Endothelial cell of umbilical vein (primary cell): ENCODE measurements at regions not wholly inside any gene's neighbourhood (a gene's known extent, or its start where the extent isn't known, plus 50 kb on each side); places are given as distances from the start of the nearest gene placed in this dataset.
A peak's percentile ranks its signal among the peaks of the same experiment; 100 is the strongest.

Experiments used
- BruUV-seq: library from RNA; stranded (reverse); fragments of 400-500 nt; replicated peaks from 2 replicates; lab custom pipeline; 2021; lab: Mats Ljungman, UMichigan
- CTCF ChIA-PET: fragments of 300-600, 350-600 bp; sonication (Branson Sonifier 250); formaldehyde crosslinking; loops from one replicate; lab custom pipeline; 2021; ENCODE audit warnings: antibody characterized with exemption, inconsistent platforms; lab: Charles Lee
- POLR2A ChIA-PET: fragments of 300-600, 350-600 bp; sonication (Branson Sonifier 250); formaldehyde crosslinking; loops from one replicate; lab custom pipeline; 2021; ENCODE audit warnings: antibody characterized with exemption, inconsistent platforms; lab: Charles Lee
- DNase-seq: peaks from one replicate; pipeline ENCODE4 v3.0.0-alpha.2; 2011; ENCODE audit warnings: low read depth, low spot score
- FAIRE-seq: peaks from 2 replicates; lab custom pipeline; 2011; peaks lifted over from hg19 to GRCh38; lab: Jason Lieb, UNC
- H2AFZ ChIP-seq: 2 replicates; pipeline ENCODE4 v1.6.0; 2012; ENCODE audit warnings: low read depth, low read length, control low read depth, inconsistent platforms
- H3K27ac ChIP-seq: 2 replicates; pipeline ENCODE4 v1.5.1; 2011; ENCODE audit warnings: low read depth, mild to moderate bottlenecking, control low read depth, low read length, moderate library complexity; ENCODE audit not compliant: insufficient read depth
- H3K27me3 ChIP-seq, 2 experiments: 2 replicates each; pipeline versions ENCODE4 v1.6.0 to v1.6.1; 2011; ENCODE audit warnings: low read length in 2 of 2, mixed read lengths in 1 of 2; ENCODE audit not compliant: control insufficient read depth in 2 of 2, insufficient read depth in 2 of 2
- H3K36me3 ChIP-seq, 2 experiments: 2 replicates in 1 of 2; 3 replicates in 1 of 2; pipeline ENCODE4 v1.5.1; 2011; ENCODE audit warnings: low read length in 2 of 2, mild to moderate bottlenecking in 1 of 2, moderate library complexity in 1 of 2; ENCODE audit not compliant: control insufficient read depth in 2 of 2, insufficient read depth in 2 of 2; ENCODE audit errors: extremely low read depth in 1 of 2
- H3K4me1 ChIP-seq: 3 replicates; pipeline ENCODE4 v1.5.1; 2011; ENCODE audit warnings: mild to moderate bottlenecking, low read length; ENCODE audit not compliant: control insufficient read depth, insufficient read depth; ENCODE audit errors: extremely low read depth
- H3K4me2 ChIP-seq: 2 replicates; pipeline ENCODE4 v1.6.1; 2011; ENCODE audit warnings: low read length, control low read depth, mixed read lengths; ENCODE audit not compliant: insufficient read depth
- H3K4me3 ChIP-seq, 3 experiments: fragments of 200-600 bp in 1 of 3; sonication (generic), shearing (Covaris generic) in 1 of 3; replicated peaks in 1 of 3; 2 replicates each; pipeline ENCODE4 v1.5.1; 2011 to 2016; ENCODE audit warnings: control low read depth in 3 of 3, low read length in 3 of 3, mild to moderate bottlenecking in 2 of 3, inconsistent platforms in 1 of 3, low read depth in 1 of 3, moderate library complexity in 1 of 3; ENCODE audit not compliant: insufficient read depth in 1 of 3
- H3K79me2 ChIP-seq: 2 replicates; pipeline ENCODE4 v1.6.0; 2012; ENCODE audit warnings: low read length, inconsistent platforms; ENCODE audit not compliant: control insufficient read depth, insufficient read depth
- H3K9ac ChIP-seq: replicated peaks from 2 replicates; pipeline ENCODE3; 2011; ENCODE audit warnings: low read length, control low read depth; ENCODE audit not compliant: insufficient read depth; ENCODE audit errors: extremely low read depth
- H3K9me1 ChIP-seq: replicated peaks from 3 replicates; pipeline ENCODE4 v1.6.0; 2011; ENCODE audit warnings: mild to moderate bottlenecking, low read length; ENCODE audit not compliant: control insufficient read depth, insufficient read depth; ENCODE audit errors: extremely low read depth
- H3K9me3 ChIP-seq: replicated peaks from 2 replicates; pipeline ENCODE4 v1.5.1; 2012; ENCODE audit warnings: low read length, inconsistent platforms; ENCODE audit not compliant: control insufficient read depth, insufficient read depth
- H4K20me1 ChIP-seq: replicated peaks from 2 replicates; pipeline ENCODE3; 2011; ENCODE audit warnings: mild to moderate bottlenecking, low read length; ENCODE audit not compliant: control insufficient read depth, insufficient read depth; ENCODE audit errors: extremely low read depth
- GATA2 ChIP-seq: IDR thresholded peaks from 2 replicates; pipeline ENCODE4 v1.7.0; 2011; ENCODE audit warnings: low read depth, mild to moderate bottlenecking, moderate library complexity, mixed read lengths, low read length; ENCODE audit not compliant: insufficient read length, insufficient read depth
- MYC ChIP-seq: IDR thresholded peaks from one replicate; pipeline ENCODE4 v1.6.1; 2011; ENCODE audit warnings: mild to moderate bottlenecking, low read depth, low read length
- dilution Hi-C: fragments of 300-500 bp; cut with MboI; formaldehyde crosslinking; loops from one replicate; pipeline ENCODE4 v1.15.0; 2019; ENCODE audit warnings: low sequenced_read_pairs; ENCODE audit not compliant: extremely low pct_ligation_motif_present
- intact Hi-C: fragments of 100-400 bp; cut with micrococcal nuclease; formaldehyde crosslinking; loops from one replicate; pipeline ENCODE4 v1.10.0; 2022

DNA sequence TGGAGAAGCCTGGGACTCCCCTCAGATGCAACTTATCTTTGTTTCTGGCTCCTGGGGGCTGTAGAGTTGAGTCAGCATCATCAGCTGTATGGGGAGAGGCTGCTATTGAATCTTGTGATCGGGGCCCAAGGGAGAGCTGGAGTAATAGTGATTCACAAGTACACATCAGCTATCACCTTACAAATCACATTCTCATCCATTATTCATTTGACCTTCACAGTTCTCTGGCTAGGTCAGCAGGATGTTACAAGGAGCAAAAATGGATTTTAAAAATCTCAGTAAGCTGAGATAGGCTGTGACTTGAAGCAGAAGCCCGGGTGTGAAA, 175.0 kb downstream of the OPA1 start:
- H3K4me1 ChIP-seq, result no peaks in the 10 kb centered on the region
- H3K4me3 ChIP-seq, result no peak overlapping the region
- H4K20me1 ChIP-seq, result no peaks in the 10 kb centered on the region
- H3K27ac ChIP-seq, result no peak overlapping the region
- dilution Hi-C loops (loop anchor here (25.0 kb wide), 1 partner anchor 544 kb away; no protein-coding TSS in a partner anchor), intact Hi-C loops (no loop called here)
- H2AFZ ChIP-seq, result no peak overlapping the region
- CTCF ChIA-PET, result interaction anchor here (0.9 to 1.7 kb wide), 7 partner anchors 13 to 556 kb away, joined by 3 to 8 read pairs (median 4); no protein-coding TSS in a partner anchor
- no peak overlapping the region for H3K4me2 ChIP-seq
- H3K9me1 ChIP-seq, result no peaks in the 10 kb centered on the region
- no peaks in the 10 kb centered on the region for H3K36me3 ChIP-seq
- peak; percentile 46 for TF ChIP-seq GATA2
- TF ChIP-seq MYC, result no peak
- no peak overlapping the region for H3K9ac ChIP-seq
- no peaks in the 10 kb centered on the region for H3K9me3 ChIP-seq
- DNase-seq, result no peak
- POLR2A ChIA-PET, result no interaction called here
- no peak for FAIRE-seq
- no TSS peak for BruUV-seq
- peaks cover 0 to 13% of the 10 kb centered on the region in 2 experiments for H3K27me3 ChIP-seq
- H3K79me2 ChIP-seq, result no peaks in the 10 kb centered on the region

- Histone ChIP-seq H3K9ac (no peak overlapping the region), H3K79me2 (no peaks in the 10 kb centered on the region), H3K9me3 (no peaks in the 10 kb centered on the region), H3K4me3 (no peak overlapping the region), H4K20me1 (peaks cover 2% of the 10 kb centered on the region), H3K4me1 (no peaks in the 10 kb centered on the region), H3K9me1 (no peaks in the 10 kb centered on the region), H3K36me3 (no peaks in the 10 kb centered on the region), H3K27me3 (peaks cover 10 to 19% of the 10 kb centered on the region in 2 experiments), H3K27ac (no peak overlapping the region), H2AFZ (no peak overlapping the region), H3K4me2 (no peak overlapping the region)
- dilution Hi-C loops, result loop anchor here (25.0 kb wide), 1 partner anchor 543 kb away; no protein-coding TSS in a partner anchor
- ChIA-PET CTCF (interaction anchor here (1.1 to 2.0 kb wide), 2 partner anchors 101 to 546 kb away, joined by 3 to 6 read pairs; no protein-coding TSS in a partner anchor), POLR2A (no interaction called here)
- DNase-seq, result no peak
- TF ChIP-seq MYC, result no peak
- no TSS peak for BruUV-seq
- intact Hi-C loops, result no loop called here
- no peak for FAIRE-seq
These were observed 176.4 kb downstream of the OPA1 start for GRCh38 chr3:193769437-193769836.
